Endothelial cell of umbilical vein (primary cell): ENCODE measurements at regions not wholly inside any gene's neighbourhood (a gene's known extent, or its start where the extent isn't known, plus 50 kb on each side); places are given as distances from the start of the nearest gene placed in this dataset.

Experiments
- BruUV-seq: library from RNA; stranded (reverse); fragments of 400-500 nt; replicated peaks from 2 replicates; lab custom pipeline; 2021; lab: Mats Ljungman, UMichigan
- CTCF ChIA-PET: fragments of 300-600, 350-600 bp; sonication (Branson Sonifier 250); formaldehyde crosslinking; loops from one replicate; lab custom pipeline; 2021; ENCODE audit warnings: antibody characterized with exemption, inconsistent platforms; lab: Charles Lee
- POLR2A ChIA-PET: fragments of 300-600, 350-600 bp; sonication (Branson Sonifier 250); formaldehyde crosslinking; loops from one replicate; lab custom pipeline; 2021; ENCODE audit warnings: antibody characterized with exemption, inconsistent platforms; lab: Charles Lee
- DNase-seq: peaks from one replicate; pipeline ENCODE4 v3.0.0-alpha.2; 2011; ENCODE audit warnings: low read depth, low spot score
- FAIRE-seq: peaks from 2 replicates; lab custom pipeline; 2011; peaks lifted over from hg19 to GRCh38; lab: Jason Lieb, UNC
- H2AFZ ChIP-seq: 2 replicates; pipeline ENCODE4 v1.6.0; 2012; ENCODE audit warnings: low read depth, low read length, control low read depth, inconsistent platforms
- H3K27ac ChIP-seq: 2 replicates; pipeline ENCODE4 v1.5.1; 2011; ENCODE audit warnings: low read depth, mild to moderate bottlenecking, control low read depth, low read length, moderate library complexity; ENCODE audit not compliant: insufficient read depth
- H3K27me3 ChIP-seq, 2 experiments: 2 replicates each; pipeline versions ENCODE4 v1.6.0 to v1.6.1; 2011; ENCODE audit warnings: low read length in 2 of 2, mixed read lengths in 1 of 2; ENCODE audit not compliant: control insufficient read depth in 2 of 2, insufficient read depth in 2 of 2
- H3K36me3 ChIP-seq, 2 experiments: 2 replicates in 1 of 2; 3 replicates in 1 of 2; pipeline ENCODE4 v1.5.1; 2011; ENCODE audit warnings: low read length in 2 of 2, mild to moderate bottlenecking in 1 of 2, moderate library complexity in 1 of 2; ENCODE audit not compliant: control insufficient read depth in 2 of 2, insufficient read depth in 2 of 2; ENCODE audit errors: extremely low read depth in 1 of 2
- H3K4me1 ChIP-seq: 3 replicates; pipeline ENCODE4 v1.5.1; 2011; ENCODE audit warnings: mild to moderate bottlenecking, low read length; ENCODE audit not compliant: control insufficient read depth, insufficient read depth; ENCODE audit errors: extremely low read depth
- H3K4me2 ChIP-seq: 2 replicates; pipeline ENCODE4 v1.6.1; 2011; ENCODE audit warnings: low read length, control low read depth, mixed read lengths; ENCODE audit not compliant: insufficient read depth
- H3K4me3 ChIP-seq, 3 experiments: fragments of 200-600 bp in 1 of 3; sonication (generic), shearing (Covaris generic) in 1 of 3; replicated peaks in 1 of 3; 2 replicates each; pipeline ENCODE4 v1.5.1; 2011 to 2016; ENCODE audit warnings: control low read depth in 3 of 3, low read length in 3 of 3, mild to moderate bottlenecking in 2 of 3, inconsistent platforms in 1 of 3, low read depth in 1 of 3, moderate library complexity in 1 of 3; ENCODE audit not compliant: insufficient read depth in 1 of 3
- H3K79me2 ChIP-seq: 2 replicates; pipeline ENCODE4 v1.6.0; 2012; ENCODE audit warnings: low read length, inconsistent platforms; ENCODE audit not compliant: control insufficient read depth, insufficient read depth
- H3K9ac ChIP-seq: replicated peaks from 2 replicates; pipeline ENCODE3; 2011; ENCODE audit warnings: low read length, control low read depth; ENCODE audit not compliant: insufficient read depth; ENCODE audit errors: extremely low read depth
- H3K9me1 ChIP-seq: replicated peaks from 3 replicates; pipeline ENCODE4 v1.6.0; 2011; ENCODE audit warnings: mild to moderate bottlenecking, low read length; ENCODE audit not compliant: control insufficient read depth, insufficient read depth; ENCODE audit errors: extremely low read depth
- H3K9me3 ChIP-seq: replicated peaks from 2 replicates; pipeline ENCODE4 v1.5.1; 2012; ENCODE audit warnings: low read length, inconsistent platforms; ENCODE audit not compliant: control insufficient read depth, insufficient read depth
- H4K20me1 ChIP-seq: replicated peaks from 2 replicates; pipeline ENCODE3; 2011; ENCODE audit warnings: mild to moderate bottlenecking, low read length; ENCODE audit not compliant: control insufficient read depth, insufficient read depth; ENCODE audit errors: extremely low read depth
- FOS ChIP-seq: IDR thresholded peaks from 2 replicates; pipeline ENCODE4 v1.6.1; 2011; ENCODE audit warnings: mild to moderate bottlenecking, low read length, moderate library complexity, borderline replicate concordance; ENCODE audit not compliant: insufficient read depth
- GATA2 ChIP-seq: IDR thresholded peaks from 2 replicates; pipeline ENCODE4 v1.7.0; 2011; ENCODE audit warnings: low read depth, mild to moderate bottlenecking, moderate library complexity, mixed read lengths, low read length; ENCODE audit not compliant: insufficient read length, insufficient read depth
- MYC ChIP-seq: IDR thresholded peaks from one replicate; pipeline ENCODE4 v1.6.1; 2011; ENCODE audit warnings: mild to moderate bottlenecking, low read depth, low read length
- POLR2A ChIP-seq: IDR thresholded peaks from 2 replicates; pipeline ENCODE4 v1.6.1; 2012; ENCODE audit warnings: low read depth, mild to moderate bottlenecking, control low read depth, low read length
- POLR2AphosphoS5 ChIP-seq: IDR thresholded peaks from 2 replicates; pipeline ENCODE4 v1.6.1; 2012; ENCODE audit warnings: low read depth, mild to moderate bottlenecking, control low read depth, low read length, moderate library complexity; ENCODE audit not compliant: insufficient read depth
- dilution Hi-C: fragments of 300-500 bp; cut with MboI; formaldehyde crosslinking; loops from one replicate; pipeline ENCODE4 v1.15.0; 2019; ENCODE audit warnings: low sequenced_read_pairs; ENCODE audit not compliant: extremely low pct_ligation_motif_present
- intact Hi-C: fragments of 100-400 bp; cut with micrococcal nuclease; formaldehyde crosslinking; loops from one replicate; pipeline ENCODE4 v1.10.0; 2022
- TF ChIP-seq, protein P1 (sequence below), 2 donors: IDR thresholded peaks; 1 replicate in 1 of 2; 2 replicates in 1 of 2; pipeline ENCODE4 v1.5.1; 2011; ENCODE audit warnings: low read length in 2 of 2, mild to moderate bottlenecking in 2 of 2, moderate library complexity in 2 of 2, control low read depth in 1 of 2, inconsistent platforms in 1 of 2, low read depth in 1 of 2; ENCODE audit not compliant: insufficient read depth in 1 of 2; ENCODE audit errors: extremely low read depth in 1 of 2
- TF ChIP-seq, protein P2 (sequence below): IDR thresholded peaks from 2 replicates; pipeline ENCODE4 v1.6.1; 2011; ENCODE audit not compliant: insufficient read depth, insufficient read length

DNA sequence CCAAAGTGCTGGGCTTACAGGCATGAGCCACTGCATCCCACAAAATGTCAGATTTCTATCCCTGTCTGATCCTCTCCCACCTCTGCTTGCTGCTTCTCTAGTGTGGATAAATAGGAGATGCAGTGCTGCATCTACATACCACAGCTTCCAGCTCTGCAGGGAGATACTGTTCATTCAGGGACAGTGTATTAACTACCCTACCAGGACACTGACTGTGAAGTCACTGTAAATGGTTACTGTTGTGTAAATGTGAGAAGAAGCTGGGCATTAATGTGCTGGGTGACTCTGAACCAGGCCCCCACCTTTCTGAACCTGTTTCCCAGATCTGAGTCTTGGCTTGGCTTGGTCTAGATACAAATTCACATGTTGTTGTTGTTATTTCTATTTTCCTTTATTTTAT, 488.6 kb upstream of the SULF2 start:
- no peaks in the 10 kb centered on the region for H4K20me1 ChIP-seq
- ChIA-PET POLR2A (no interaction called here), CTCF (interaction anchor here (1.5 kb wide), 1 partner anchor 10 kb away, joined by 4 read pairs; no protein-coding TSS in a partner anchor)
- TF ChIP-seq POLR2A (no peak), GATA2 (no peak), MYC (no peak), FOS (no peak), POLR2AphosphoS5 (no peak)
- TF ChIP-seq, protein P1, sequence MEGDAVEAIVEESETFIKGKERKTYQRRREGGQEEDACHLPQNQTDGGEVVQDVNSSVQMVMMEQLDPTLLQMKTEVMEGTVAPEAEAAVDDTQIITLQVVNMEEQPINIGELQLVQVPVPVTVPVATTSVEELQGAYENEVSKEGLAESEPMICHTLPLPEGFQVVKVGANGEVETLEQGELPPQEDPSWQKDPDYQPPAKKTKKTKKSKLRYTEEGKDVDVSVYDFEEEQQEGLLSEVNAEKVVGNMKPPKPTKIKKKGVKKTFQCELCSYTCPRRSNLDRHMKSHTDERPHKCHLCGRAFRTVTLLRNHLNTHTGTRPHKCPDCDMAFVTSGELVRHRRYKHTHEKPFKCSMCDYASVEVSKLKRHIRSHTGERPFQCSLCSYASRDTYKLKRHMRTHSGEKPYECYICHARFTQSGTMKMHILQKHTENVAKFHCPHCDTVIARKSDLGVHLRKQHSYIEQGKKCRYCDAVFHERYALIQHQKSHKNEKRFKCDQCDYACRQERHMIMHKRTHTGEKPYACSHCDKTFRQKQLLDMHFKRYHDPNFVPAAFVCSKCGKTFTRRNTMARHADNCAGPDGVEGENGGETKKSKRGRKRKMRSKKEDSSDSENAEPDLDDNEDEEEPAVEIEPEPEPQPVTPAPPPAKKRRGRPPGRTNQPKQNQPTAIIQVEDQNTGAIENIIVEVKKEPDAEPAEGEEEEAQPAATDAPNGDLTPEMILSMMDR (IDR thresholded peaks at IDR 0.05; ENCODE audit: extremely low read depth in 1 of 2, insufficient read depth in 1 of 2, low read depth in 1 of 2, low read length in 2 of 2), result no peak
- TF ChIP-seq, protein P2, sequence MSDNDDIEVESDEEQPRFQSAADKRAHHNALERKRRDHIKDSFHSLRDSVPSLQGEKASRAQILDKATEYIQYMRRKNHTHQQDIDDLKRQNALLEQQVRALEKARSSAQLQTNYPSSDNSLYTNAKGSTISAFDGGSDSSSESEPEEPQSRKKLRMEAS, result no peak
- H3K36me3 ChIP-seq, result no peaks in the 10 kb centered on the region
- no peaks in the 10 kb centered on the region for H3K9me1 ChIP-seq
- DNase-seq, result no peak
- intact Hi-C loops, result no loop called here
- H3K79me2 ChIP-seq, result no peaks in the 10 kb centered on the region
- peaks cover 2 to 5% of the 10 kb centered on the region in 2 experiments for H3K27me3 ChIP-seq
- H2AFZ ChIP-seq, result no peak overlapping the region
- H3K4me1 ChIP-seq, result peaks cover 5% of the 10 kb centered on the region
- H3K27ac ChIP-seq, result no peak overlapping the region
- no peaks in the 10 kb centered on the region for H3K9me3 ChIP-seq
- no peak overlapping the region for H3K4me2 ChIP-seq
- no TSS peak for BruUV-seq
- dilution Hi-C loops, result no loop called here
- no peak for FAIRE-seq
- H3K9ac ChIP-seq, result no peak overlapping the region
- H3K4me3 ChIP-seq, result no peak overlapping the region
